Osteoblast (primary cell): ENCODE measurements at regions not wholly inside any gene's neighbourhood (a gene's known extent, or its start where the extent isn't known, plus 50 kb on each side); places are given as distances from the start of the nearest gene placed in this dataset.

Experiments used
- DNase-seq: peaks from one replicate; pipeline ENCODE4 v3.0.0; 2011; ENCODE audit warnings: low spot score, mixed read lengths; ENCODE audit not compliant: insufficient read length; ENCODE audit errors: missing footprints
- H2AFZ ChIP-seq: 2 replicates; pipeline ENCODE4 v1.6.0; 2011; ENCODE audit warnings: mild to moderate bottlenecking, low read length
- H3K27ac ChIP-seq: 2 replicates; pipeline ENCODE4 v1.5.1; 2011; ENCODE audit warnings: mild to moderate bottlenecking, low read depth, low read length, moderate library complexity
- H3K27me3 ChIP-seq: 2 replicates; pipeline ENCODE4 v1.6.0; 2012; ENCODE audit warnings: mild to moderate bottlenecking, control low read depth, inconsistent platforms, low read length, moderate library complexity; ENCODE audit not compliant: insufficient read depth
- H3K36me3 ChIP-seq: 2 replicates; pipeline ENCODE4 v1.5.1; 2011; ENCODE audit warnings: mild to moderate bottlenecking, low read length, control low read depth, moderate library complexity; ENCODE audit not compliant: insufficient read depth
- H3K4me1 ChIP-seq: 2 replicates; pipeline ENCODE4 v1.5.1; 2011; ENCODE audit warnings: mild to moderate bottlenecking, low read length, control low read depth, moderate library complexity; ENCODE audit not compliant: insufficient read depth
- H3K4me2 ChIP-seq: 2 replicates; pipeline ENCODE4 v1.6.0; 2011; ENCODE audit warnings: mild to moderate bottlenecking, low read length; ENCODE audit not compliant: insufficient read depth
- H3K4me3 ChIP-seq: fragments of 200-600 bp; sonication (generic); 3 replicates; pipeline ENCODE4 v1.5.1; 2012; ENCODE audit warnings: mild to moderate bottlenecking, low read length, inconsistent platforms; ENCODE audit not compliant: insufficient read depth
- H3K79me2 ChIP-seq: 2 replicates; pipeline ENCODE4 v1.6.0; 2012; ENCODE audit warnings: mild to moderate bottlenecking, low read length, control low read depth, inconsistent platforms; ENCODE audit not compliant: insufficient read depth
- H3K9me3 ChIP-seq: 2 replicates; pipeline ENCODE4 v1.5.1; 2011; ENCODE audit warnings: low read depth, low read length, control low read depth
- H4K20me1 ChIP-seq: 2 replicates; pipeline ENCODE4 v1.6.0; 2012; ENCODE audit warnings: mild to moderate bottlenecking, low read length, control low read depth; ENCODE audit not compliant: insufficient read depth
- TF ChIP-seq, protein P1 (sequence below): IDR thresholded peaks from 2 replicates; pipeline ENCODE4 v1.5.1; 2011; ENCODE audit warnings: mild to moderate bottlenecking, low read depth, low read length, moderate library complexity; ENCODE audit errors: extremely low read depth

DNA sequence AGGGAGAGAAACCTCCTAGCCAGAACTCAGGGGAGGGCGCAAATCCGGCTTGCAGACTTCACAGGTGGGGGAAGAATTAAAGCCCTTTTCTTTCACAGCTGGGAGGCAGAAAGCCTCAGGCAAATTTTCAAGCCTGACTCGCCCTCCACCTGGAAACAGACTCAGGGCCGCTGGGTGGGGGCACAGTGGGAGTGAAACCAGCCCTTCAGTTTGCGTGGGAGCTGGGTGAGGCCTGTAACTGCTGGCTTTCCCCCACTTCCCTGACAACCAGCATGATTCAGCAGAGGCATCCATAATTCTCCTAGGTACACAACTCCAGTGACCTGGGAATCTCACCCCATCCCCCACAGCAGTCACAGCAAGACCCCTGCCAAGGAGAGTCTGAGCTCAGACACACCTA, 206.9 kb upstream of the INTU start:
- H3K4me3 ChIP-seq = no peak overlapping the region
- no peak overlapping the region for H3K27ac ChIP-seq
- no peaks in the 10 kb centered on the region for H3K9me3 ChIP-seq
- no peak for DNase-seq
- TF ChIP-seq, protein P1, sequence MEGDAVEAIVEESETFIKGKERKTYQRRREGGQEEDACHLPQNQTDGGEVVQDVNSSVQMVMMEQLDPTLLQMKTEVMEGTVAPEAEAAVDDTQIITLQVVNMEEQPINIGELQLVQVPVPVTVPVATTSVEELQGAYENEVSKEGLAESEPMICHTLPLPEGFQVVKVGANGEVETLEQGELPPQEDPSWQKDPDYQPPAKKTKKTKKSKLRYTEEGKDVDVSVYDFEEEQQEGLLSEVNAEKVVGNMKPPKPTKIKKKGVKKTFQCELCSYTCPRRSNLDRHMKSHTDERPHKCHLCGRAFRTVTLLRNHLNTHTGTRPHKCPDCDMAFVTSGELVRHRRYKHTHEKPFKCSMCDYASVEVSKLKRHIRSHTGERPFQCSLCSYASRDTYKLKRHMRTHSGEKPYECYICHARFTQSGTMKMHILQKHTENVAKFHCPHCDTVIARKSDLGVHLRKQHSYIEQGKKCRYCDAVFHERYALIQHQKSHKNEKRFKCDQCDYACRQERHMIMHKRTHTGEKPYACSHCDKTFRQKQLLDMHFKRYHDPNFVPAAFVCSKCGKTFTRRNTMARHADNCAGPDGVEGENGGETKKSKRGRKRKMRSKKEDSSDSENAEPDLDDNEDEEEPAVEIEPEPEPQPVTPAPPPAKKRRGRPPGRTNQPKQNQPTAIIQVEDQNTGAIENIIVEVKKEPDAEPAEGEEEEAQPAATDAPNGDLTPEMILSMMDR = no peak
- H3K4me1 ChIP-seq = no peaks in the 10 kb centered on the region
- H3K79me2 ChIP-seq = no peaks in the 10 kb centered on the region
- H3K27me3 ChIP-seq = no peaks in the 10 kb centered on the region
- no peaks in the 10 kb centered on the region for H4K20me1 ChIP-seq
- H2AFZ ChIP-seq = no peak overlapping the region
- no peaks in the 10 kb centered on the region for H3K36me3 ChIP-seq
- no peak overlapping the region for H3K4me2 ChIP-seq

DNA sequence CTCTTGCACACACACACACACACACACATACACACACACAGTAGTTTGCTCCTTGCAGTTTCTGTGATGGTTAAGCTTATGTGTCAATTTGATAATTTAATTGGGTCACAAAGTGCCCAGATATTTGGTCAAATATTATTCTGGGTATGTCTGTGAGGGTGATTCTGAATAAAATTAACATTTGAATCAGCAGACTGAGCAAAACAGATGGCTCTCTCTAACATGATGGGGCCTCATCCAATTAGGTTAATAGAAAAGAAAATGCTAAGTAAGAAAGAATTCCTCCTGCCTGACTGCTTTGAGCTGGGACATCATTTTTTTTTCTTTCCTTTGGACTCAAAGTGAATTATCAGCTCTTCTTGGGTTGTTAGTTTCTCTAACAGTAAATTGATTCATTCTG, 191.2 kb upstream of the INTU start:
- Histone ChIP-seq H3K4me3 (no peak overlapping the region), H3K27ac (no peak overlapping the region), H3K4me1 (no peaks in the 10 kb centered on the region), H3K27me3 (no peaks in the 10 kb centered on the region), H3K9me3 (no peaks in the 10 kb centered on the region), H4K20me1 (no peaks in the 10 kb centered on the region), H3K36me3 (no peaks in the 10 kb centered on the region), H3K79me2 (no peaks in the 10 kb centered on the region), H3K4me2 (no peak overlapping the region), H2AFZ (no peak overlapping the region)
- TF ChIP-seq, protein P1 = no peak
- DNase-seq = no peak

DNA sequence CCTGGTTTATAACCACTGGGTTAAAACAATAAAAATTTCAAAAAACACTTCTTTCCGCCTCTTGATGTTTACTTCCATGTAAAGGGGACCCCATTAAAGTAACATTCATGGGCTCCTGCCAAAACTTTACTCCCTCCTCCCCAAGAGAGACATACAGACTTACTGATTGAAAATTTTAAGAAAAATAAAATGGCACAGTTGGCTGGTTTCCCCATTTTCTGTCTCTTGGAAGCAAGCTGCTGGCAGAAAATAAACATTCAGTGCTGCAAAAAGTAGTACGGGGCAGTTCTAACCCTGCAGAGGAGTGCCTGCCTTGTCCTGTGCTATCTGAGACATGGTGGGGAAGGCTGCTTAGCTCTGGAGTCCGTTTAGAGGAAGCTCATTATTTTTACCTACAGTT, 187.3 kb upstream of the INTU start:
- Histone ChIP-seq H3K4me1 (no peaks in the 10 kb centered on the region), H3K9me3 (no peaks in the 10 kb centered on the region), H3K79me2 (no peaks in the 10 kb centered on the region), H3K4me2 (no peak overlapping the region), H3K36me3 (no peaks in the 10 kb centered on the region), H3K27ac (no peak overlapping the region), H3K4me3 (no peak overlapping the region), H4K20me1 (no peaks in the 10 kb centered on the region), H3K27me3 (no peaks in the 10 kb centered on the region), H2AFZ (no peak overlapping the region)
- DNase-seq = no peak
- TF ChIP-seq, protein P1 = no peak

DNA sequence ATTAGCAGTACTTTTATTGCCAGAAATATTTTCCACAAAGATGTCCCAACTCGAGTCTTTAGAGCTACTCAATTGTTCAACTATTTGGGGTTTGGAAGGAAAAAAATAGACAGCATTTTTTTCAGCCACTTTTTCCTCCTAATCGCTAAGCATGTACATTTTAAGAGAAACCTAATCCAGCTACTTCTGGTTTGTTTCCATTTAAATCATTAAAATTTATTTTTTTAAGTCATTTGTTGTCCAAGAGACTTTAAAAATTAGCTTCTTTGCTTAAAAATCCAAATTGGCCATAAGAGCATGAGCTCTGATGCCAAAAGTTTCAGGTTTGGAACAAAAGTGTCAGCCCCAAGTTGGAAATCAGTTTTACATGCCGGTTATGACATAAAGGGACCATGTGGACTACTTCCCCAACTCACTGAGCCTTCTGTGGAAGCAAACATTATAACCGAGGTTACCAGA, 186.3 kb upstream of the INTU start:
- Histone ChIP-seq H3K79me2 (no peaks in the 10 kb centered on the region), H3K4me3 (no peak overlapping the region), H2AFZ (no peak overlapping the region), H4K20me1 (no peaks in the 10 kb centered on the region), H3K27ac (no peak overlapping the region), H3K4me2 (no peak overlapping the region), H3K27me3 (no peaks in the 10 kb centered on the region), H3K36me3 (no peaks in the 10 kb centered on the region), H3K4me1 (no peaks in the 10 kb centered on the region), H3K9me3 (no peaks in the 10 kb centered on the region)
- DNase-seq = no peak
- TF ChIP-seq, protein P1 = no peak
